T-helper 1 cell treated with Interleukin-12 subunit alpha and Interleukin-12 subunit beta and Interleukin-4 antibody, amounts not matched to agents 30 ng/mL and 1 ng/mL, for 36 hours (primary cell): ENCODE measurements at regions not wholly inside any gene's neighbourhood (a gene's known extent, or its start where the extent isn't known, plus 50 kb on each side); places are given as distances from the start of the nearest gene placed in this dataset.

Experiments
- intact Hi-C: fragments of 100-400 bp; cut with micrococcal nuclease; formaldehyde crosslinking; loops from one replicate; pipeline ENCODE4 v1.15.1; 2024

- intact Hi-C loops, result no loop called here
Measured at GRCh38 chr18:46422552-46423055, 234.4 kb downstream of the LOXHD1 start.

GRCh38 chr18:46423226-46423805 is 233.7 kb downstream of the LOXHD1 start:
- intact Hi-C loops, result no loop called here

GRCh38 chr18:46424898-46425297 is 232.1 kb downstream of the LOXHD1 start:
- intact Hi-C loops, result no loop called here

- intact Hi-C loops, result no loop called here
Measured at GRCh38 chr18:46425511-46425910, 231.5 kb downstream of the LOXHD1 start.

- intact Hi-C loops, result no loop called here
Measured at GRCh38 chr18:46426021-46426678, 230.9 kb downstream of the LOXHD1 start.

GRCh38 chr18:46426679-46427047 is 230.4 kb downstream of the LOXHD1 start:
- intact Hi-C loops, result no loop called here
